HL-60 (cell line): ENCODE measurements at regions not wholly inside any gene's neighbourhood (a gene's known extent, or its start where the extent isn't known, plus 50 kb on each side); places are given as distances from the start of the nearest gene placed in this dataset.

ENCODE experiments used
- POLR2AphosphoS5 ChIP-seq: IDR thresholded peaks from 2 replicates; pipeline ENCODE4 v1.6.1; 2012; ENCODE audit warnings: low read depth
- SPI1 ChIP-seq: IDR thresholded peaks from 2 replicates; pipeline ENCODE4 v1.6.1; 2012; ENCODE audit warnings: low read depth, mild to moderate bottlenecking, borderline replicate concordance
- TF ChIP-seq, protein P1 (sequence below): IDR thresholded peaks from one replicate; pipeline ENCODE4 v1.5.1; 2011; ENCODE audit warnings: low read length, control low read depth, inconsistent platforms; ENCODE audit not compliant: insufficient read depth

- no peak for TF ChIP-seq POLR2AphosphoS5
- TF ChIP-seq, protein P1, sequence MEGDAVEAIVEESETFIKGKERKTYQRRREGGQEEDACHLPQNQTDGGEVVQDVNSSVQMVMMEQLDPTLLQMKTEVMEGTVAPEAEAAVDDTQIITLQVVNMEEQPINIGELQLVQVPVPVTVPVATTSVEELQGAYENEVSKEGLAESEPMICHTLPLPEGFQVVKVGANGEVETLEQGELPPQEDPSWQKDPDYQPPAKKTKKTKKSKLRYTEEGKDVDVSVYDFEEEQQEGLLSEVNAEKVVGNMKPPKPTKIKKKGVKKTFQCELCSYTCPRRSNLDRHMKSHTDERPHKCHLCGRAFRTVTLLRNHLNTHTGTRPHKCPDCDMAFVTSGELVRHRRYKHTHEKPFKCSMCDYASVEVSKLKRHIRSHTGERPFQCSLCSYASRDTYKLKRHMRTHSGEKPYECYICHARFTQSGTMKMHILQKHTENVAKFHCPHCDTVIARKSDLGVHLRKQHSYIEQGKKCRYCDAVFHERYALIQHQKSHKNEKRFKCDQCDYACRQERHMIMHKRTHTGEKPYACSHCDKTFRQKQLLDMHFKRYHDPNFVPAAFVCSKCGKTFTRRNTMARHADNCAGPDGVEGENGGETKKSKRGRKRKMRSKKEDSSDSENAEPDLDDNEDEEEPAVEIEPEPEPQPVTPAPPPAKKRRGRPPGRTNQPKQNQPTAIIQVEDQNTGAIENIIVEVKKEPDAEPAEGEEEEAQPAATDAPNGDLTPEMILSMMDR: no peak
- no peak for TF ChIP-seq SPI1
Measured at GRCh38 chr6:40887079-40887791, 151.8 kb downstream of the UNC5CL start.
